ENCODE measurements at regions not wholly inside any gene's neighbourhood (a gene's known extent, or its start where the extent isn't known, plus 50 kb on each side); places are given as distances from the start of the nearest gene placed in this dataset.

DNA sequence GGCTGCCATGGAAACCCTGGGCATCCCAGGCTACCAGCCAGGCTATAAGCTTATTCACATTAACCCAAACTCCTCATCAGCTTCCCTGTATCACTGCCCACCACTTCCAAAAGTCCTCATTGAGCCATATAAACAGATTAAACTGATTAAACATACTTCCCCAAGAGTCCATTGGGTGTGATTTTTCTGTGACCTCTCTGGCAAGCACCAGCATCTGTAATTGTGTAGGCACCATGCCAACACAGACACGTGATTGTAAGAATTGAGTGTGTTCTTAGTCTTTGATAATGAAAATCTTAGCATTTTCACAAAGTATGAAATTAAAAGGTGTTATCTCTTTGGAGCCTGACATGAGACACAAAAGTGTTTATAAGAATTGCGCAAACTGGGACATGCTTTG is 679.3 kb downstream of the TYW1 start:
- DNase-seq (ENCODE audit: low read depth in 2 of 2) = no peak

DNA sequence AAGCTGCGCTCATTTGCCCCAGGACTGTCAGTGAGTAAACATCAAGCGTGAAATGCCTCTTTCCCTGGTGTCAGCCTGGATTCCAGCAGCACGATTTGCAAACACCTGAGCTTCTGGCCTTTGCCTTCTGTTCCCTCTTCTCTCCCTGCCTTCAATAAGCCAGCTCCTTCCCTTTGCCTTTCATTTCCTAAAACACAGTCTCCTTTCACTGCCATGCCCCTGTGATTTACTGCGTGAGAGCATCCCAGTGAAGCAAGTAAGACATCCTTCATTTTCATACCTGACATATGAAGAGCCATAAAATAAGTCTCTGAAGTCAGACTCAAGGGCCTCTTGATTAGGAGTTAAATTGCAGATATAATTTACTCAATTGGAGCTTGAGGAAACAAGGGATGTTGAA is 681.8 kb downstream of the TYW1 start:
- DNase-seq (ENCODE audit: low read depth in 2 of 2) = no peak

DNA sequence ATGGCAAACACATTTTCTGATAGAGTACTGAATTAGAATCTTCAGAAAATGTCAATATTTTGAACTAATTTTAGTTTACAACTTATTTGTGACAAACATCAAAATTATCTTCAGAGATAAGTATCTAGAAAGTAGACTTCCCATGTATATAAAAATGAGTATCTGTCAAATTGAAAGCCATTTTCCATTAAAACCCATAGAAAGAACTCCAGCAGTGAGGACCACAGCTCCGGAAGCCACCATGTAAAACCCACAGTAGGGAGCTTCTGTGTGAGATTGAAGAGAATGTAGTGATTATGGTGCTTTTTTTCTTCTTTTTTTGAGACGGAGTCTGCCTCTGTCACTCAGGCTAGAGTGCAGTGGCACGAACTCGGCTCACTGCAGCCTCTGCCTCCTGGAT is 687.0 kb downstream of the TYW1 start:
- DNase-seq (ENCODE audit: low read depth in 2 of 2) = no peak

DNA sequence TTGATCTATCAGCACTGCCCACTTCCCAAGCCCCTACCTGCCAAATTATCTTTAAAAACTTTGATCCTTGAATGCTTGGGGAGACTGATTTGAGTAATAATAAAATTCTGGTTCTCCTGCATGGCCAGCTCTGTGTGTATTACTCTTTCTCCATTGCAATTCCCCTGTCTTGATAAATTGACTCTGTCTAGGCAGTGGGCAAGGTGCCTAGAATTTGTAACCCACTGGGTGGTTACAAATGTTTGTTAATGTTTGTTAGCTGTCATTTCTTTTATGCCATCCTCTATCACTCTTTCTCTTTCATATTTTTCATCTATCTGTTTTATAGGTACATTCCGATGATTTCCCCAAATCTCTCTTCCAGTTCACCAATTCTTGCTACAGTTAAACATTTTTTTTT is 694.1 kb downstream of the TYW1 start:
- no peak for DNase-seq (ENCODE audit: low read depth in 2 of 2)

DNA sequence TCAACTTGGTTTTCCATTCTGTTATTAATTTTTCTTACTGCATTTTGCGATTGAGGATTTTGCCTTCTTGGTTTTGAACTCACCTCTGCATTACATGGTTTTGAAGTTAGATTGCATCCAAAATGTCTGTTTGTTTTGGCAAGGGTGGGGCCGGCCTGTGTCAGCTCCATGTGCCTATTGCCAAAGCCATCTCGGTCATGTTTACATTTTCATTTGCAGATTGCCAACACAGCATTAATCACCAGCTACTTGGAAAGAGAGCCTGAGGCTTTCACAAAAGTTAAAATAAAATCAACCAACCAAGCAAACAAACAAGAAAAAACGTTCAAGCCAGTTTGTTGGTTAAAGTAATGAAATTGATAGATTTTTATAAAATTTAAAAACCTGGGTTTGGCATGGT is 695.8 kb downstream of the TYW1 start:
- DNase-seq (ENCODE audit: low read depth in 2 of 2) = no peak

DNA sequence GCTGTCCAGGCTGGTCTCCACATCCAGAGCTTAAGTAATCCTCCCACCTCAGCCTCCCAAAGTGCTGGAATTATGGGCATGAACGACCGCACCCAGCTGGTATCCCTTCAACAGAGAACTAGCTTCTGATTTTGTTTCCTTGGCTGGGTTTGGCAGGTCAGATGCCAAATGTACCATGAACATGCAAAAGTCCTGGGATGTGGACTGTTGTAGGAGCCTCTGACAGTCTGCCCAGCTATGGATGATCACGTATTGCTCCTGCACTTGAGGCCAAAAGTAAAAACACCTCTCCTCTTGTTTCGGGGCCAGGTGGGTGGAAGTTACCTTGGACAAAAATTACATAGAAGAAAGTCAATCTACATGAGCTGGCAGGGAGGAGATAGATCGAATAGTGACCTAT is 699.5 kb downstream of the TYW1 start:
- DNase-seq (ENCODE audit: low read depth in 2 of 2) = no peak

DNA sequence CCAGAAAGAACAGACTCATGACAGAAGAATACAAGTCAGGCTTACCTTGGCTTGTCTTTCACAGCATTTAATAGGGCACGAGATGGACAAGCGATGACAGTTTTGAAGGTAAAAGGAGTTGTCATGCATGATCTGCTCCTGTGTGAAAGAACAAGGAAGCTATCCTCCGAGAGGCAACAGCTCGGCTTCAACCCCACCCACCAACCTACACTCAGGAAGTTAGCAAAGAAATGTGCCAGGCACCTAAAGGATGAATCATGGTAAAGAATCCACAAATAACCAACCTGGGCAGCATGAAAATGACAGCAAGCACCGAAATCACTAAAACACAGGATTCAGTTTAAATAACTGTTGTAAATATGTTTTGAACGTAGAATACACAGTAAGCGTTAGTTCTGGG is 700.2 kb downstream of the TYW1 start:
- no peak for DNase-seq (ENCODE audit: low read depth in 2 of 2)

DNA sequence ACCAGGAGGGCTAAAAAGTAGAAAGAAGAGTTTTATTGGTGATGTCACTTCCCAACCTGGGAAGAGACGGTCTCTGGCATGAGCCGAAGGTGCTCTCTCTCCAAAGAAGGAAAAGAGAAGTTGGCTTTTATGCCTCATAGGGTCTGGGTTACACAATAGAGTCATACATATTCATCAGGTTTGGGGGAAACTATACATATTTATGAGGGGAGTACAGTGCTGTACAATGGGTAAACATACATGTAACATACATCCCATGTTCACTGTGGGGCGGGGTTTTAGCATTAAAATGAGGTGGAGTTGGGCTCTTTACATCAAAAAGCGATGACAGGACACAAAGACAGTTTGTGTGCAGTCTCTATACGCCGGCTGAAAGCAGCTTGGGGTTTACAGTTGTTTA is 701.7 kb downstream of the TYW1 start:
- DNase-seq (ENCODE audit: low read depth in 2 of 2) = no peak

DNA sequence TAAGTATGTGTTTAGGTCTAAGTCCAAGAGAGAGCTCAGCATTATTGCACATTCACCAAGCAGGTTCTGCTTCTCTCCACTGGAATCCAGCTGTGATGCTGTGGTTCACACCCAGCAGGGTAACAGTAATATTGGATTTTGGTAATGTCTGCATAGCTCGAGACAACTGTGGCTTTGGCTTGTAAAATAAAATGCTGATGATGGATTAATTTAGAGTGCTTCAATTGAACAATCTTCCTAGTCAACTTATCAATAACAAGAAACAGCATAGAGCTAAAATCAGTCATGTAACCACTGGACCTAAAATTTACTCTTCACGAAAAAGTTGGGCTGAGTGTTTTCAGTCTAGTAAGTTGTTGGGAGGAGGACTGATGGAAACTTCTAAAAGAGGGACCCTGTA is 709.2 kb downstream of the TYW1 start:
- no peak for DNase-seq (ENCODE audit: low read depth in 2 of 2)

DNA sequence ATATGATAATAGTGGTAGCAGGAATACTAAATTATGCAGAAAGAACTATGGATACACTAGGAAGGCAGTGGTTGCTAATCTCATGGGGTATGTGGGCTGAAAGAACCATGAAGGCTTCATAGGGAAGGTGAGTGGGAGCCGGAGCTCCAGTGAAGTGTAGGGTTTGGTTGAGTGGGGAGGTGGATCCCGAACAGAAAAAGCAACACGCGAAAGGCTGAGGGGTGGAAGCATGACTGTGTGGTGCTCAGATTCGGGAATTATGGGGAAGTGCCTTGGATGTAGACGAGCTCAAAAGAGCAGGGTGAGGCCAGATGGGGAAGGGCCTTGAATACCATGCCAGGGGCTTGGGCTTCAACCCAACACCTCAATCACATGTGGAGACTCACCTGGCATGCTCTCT is 715.1 kb downstream of the TYW1 start:
- no peak for DNase-seq (ENCODE audit: low read depth in 2 of 2)

DNA sequence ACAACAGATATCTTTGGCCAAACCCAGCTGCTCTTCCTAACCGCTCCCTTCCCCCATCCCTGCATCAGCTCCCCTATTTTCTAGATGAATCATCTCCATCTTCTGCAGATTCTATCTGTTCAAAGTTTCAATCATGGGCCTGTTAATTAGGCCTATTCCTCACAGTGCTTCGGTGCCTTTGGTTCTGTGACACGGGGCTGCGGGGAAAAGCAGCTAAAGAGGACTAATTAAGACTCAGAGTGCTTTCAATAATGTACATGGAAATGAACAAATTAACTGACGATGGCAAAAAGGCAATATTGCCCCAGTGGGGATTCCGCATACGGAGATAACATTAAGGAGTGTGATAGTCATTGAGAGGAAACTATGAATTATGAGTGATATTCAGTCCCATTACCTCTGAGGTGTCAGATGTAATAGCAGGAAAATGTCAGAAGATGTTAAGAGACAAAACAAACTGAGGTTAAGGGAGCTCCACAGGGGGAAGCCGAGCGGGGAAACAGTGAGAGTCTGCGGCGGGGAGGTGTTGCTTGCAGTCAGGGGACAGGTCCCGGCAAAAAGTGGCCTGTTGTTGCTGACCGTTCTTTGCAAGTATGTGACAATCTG is 716.9 kb downstream of the TYW1 start:
- no peak for DNase-seq (ENCODE audit: low read depth in 2 of 2)

DNA sequence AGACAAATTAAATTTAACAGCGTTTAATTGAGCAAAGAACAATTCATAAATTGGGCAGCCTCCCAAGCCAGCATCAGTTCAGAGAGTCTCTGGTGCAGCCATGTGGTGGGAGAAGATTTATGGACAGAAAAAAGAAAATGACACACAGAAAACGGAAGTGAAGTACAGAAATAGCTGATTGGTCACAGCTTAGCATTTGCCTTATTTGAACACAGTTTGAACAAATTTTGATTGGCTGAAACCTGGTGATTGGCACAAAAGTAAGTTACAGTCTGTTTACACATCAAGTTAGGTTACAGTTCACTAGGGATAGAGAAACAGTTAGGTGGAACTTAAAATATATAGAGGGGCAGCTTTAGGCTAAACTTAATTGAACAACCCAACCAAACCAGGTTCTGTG is 720.1 kb downstream of the TYW1 start:
- no peak for DNase-seq (ENCODE audit: low read depth in 2 of 2)

DNA sequence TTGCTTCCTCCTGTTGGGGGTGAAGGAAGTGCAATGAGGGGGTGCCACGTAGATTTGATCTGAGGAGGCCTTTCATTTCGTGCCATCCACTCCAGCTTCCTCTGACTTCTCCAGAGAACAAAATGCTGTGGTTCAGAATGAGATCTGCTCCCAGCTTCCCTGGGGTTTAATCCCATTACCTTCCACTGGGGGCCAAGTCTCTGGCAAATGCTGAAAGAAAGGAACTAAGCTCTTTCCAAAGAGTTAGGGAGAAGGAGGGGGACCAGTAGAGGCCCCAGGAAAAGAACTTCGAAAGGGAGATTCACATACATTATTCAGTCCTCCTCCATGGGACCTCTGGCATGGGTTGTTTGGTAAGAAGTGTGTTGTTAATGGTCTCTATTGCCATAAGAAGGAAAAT is 727.0 kb downstream of the TYW1 start:
- DNase-seq (ENCODE audit: low read depth in 2 of 2) = no peak

DNA sequence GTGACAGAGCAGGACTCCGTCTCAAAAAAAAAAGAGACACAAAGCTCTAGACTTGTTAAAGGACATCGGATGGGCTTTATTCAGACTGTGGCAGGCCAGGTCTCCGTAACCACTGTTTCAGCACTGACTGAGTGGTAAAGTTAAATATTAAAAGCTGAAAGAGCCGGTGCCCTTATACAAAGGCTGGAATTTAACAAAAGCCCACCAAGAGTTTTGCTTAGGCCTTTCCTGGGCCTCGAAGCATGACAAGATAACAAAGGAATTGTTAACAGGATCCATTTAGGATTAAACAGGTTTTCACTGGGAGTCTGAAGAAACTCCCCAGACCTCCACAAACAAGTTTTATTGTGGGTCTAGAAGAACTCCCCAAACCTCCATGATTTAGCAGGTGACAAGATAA is 727.8 kb downstream of the TYW1 start:
- no peak for DNase-seq (ENCODE audit: low read depth in 2 of 2)

DNA sequence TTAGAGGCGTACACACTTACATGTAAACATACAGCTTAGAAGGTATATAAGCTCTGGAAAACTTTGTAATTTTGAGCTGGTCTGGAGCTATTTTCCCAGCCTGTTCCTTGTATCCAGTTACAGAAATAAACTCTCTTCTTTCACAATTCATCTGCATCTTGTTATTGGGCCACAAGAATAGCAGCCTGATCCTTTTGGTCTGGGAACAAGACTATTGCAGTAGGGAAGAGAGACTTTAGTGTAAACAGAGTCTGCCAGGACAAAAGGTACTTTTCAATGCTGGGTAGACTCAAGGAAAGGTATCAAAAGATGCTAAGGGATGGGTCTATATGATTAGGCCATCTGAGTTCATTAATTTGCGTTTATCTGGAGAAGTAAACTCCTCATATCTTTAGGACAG is 728.3 kb downstream of the TYW1 start:
- DNase-seq (ENCODE audit: low read depth in 2 of 2) = no peak

DNA sequence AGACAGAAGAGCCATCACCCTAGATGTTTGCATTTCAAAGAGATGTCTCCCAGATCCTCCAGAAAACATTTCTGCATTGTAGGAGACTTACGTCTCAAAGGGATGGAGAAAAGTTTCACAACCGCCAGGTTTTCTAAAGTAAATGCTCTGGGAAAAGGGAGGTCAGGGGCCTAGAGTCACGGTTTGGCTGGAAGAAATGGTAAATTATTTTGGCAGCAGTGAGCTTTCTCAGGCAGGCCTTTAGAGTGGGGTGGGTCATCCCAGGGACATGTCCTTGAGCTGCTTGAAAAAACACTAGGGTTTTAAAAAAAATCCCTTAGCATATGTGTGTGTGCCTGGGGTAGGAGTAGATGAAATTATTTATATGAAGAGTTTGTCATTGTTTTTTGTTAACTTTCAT is 728.8 kb downstream of the TYW1 start:
- no peak for DNase-seq (ENCODE audit: low read depth in 2 of 2)

DNA sequence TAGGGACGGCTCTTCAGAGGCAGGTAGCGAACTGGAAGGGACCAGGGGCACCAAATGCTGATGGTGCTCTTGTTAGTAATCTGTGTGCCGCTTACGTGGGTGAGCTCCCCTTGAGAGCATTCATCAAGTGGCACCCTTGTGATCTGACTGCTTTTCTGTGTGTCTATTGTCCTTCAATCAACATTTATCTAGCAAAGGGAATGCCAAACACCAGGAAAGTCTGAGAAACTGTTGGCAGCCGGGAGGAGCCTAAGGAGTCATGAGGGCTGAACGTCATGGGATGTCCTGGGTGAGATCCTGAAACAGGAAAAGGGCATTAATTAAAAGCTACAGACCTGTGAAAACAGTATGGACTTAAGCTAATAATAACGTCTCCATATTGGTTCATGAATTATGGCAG is 733.1 kb downstream of the TYW1 start:
- DNase-seq (ENCODE audit: low read depth in 2 of 2) = no peak

DNA sequence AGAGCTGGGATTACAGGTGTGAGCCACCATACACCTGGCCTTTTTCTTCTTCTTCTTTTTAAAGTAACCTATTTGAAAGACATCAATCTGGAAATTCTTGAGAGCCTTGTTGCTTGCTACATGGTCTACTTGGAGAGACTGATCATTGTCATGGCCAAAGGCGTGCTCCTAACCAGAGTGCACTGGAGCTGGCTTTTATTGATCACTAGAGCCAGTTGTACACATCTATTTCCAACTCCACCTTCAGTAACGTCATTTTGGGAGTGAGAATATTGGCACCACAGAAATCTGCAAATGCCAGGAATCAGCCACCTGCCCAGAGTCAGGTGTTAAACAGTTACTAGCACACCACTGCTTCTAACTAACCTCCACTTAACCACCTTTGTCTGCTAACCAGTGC is 735.1 kb downstream of the TYW1 start:
- no peak for DNase-seq (ENCODE audit: low read depth in 2 of 2)

DNA sequence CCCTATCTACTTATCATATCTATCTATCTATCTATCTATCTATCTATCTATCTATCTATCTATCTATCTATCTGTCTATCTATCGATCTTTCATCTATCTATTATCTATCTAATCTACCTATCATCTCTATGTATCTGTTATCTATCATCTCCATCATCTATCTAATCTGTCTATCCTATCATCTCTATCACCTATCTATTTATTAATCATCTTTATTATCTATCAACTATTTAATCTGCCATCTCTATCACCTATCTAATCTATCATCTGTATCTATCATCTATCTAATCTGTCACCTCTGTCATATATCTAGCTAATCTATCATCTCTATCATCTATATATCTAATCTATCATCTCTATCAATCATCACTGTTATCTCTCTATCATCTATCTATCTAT is 736.3 kb downstream of the TYW1 start:
- no peak for DNase-seq (ENCODE audit: low read depth in 2 of 2)

DNA sequence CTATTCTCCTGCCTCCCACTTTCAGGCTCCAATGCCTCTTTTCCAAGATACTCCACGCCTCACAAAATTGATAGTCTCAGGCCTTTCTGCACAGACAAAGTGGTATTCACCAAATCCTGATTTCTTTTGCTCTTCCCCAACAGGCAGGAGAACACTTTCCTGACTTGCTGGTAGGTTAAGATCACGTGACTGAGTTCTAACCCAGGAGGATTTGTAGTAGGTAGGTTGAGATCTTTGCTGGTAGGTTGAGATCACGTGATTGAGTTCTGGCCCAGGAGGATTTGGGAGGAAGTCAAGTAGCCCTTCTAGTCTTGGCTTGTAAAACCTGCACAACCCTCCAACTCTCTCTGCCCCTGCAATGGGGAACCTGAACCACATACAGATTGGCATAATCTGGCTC is 741.5 kb downstream of the TYW1 start:
- DNase-seq (ENCODE audit: low read depth in 2 of 2) = no peak

DNA sequence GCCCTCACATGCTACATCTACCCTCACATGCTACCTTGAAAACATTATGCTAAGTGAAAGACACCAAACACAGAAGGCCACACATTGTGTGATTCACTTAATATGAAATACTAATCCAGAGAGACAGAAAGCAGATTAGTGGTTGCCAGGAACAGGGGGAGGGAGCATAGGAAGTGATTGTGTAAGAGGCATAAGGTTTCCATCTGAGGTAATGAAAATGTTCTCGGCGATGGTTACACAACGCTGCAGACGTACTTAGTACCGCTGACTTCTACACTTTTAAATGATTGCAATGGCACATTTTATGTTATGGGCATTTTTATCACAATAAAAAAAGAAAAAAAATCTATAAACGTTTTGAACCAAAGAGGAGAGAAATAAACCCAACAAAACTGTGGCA is 742.3 kb downstream of the TYW1 start:
- DNase-seq (ENCODE audit: low read depth in 2 of 2) = no peak

DNA sequence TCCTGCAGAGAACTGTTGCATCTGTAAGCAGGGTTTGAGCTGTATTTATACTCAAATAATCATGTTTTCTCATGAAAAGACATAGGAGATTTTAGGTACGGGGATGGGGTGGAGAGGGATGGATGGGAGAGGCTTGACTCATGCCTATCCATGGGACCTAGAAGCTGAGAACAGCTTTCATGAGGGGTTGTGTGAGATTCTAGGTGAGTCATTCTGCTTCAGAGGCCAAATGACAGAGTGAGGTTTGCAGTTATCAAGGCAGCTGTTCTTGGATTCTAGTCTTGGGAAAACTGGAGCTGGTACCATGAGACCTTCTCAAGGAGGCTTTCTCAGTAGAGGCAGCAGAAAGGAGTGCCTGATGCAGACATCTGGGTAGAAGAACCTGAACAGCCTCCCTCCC is 746.9 kb downstream of the TYW1 start:
- no peak for DNase-seq (ENCODE audit: low read depth in 2 of 2)

DNA sequence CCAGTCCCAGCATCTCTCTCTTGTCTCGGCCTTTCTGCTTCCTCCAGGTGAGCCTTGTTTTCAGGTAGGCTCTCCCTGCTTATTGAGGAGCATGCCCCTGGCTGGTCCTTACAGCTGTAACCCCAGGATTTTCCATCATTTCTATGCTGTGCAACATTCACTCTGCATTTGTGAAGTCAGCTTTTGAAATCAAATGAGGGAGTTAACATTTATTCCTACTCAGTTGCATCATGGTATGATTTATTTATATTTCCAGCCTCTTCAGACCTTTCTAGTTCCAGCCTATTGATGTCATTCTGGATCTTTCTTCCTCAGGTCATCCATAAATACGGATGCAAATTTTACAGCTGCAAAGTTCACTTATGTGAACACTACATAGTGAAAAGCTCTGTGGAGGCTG is 755.6 kb downstream of the TYW1 start:
- DNase-seq (ENCODE audit: low read depth in 2 of 2) = no peak

DNA sequence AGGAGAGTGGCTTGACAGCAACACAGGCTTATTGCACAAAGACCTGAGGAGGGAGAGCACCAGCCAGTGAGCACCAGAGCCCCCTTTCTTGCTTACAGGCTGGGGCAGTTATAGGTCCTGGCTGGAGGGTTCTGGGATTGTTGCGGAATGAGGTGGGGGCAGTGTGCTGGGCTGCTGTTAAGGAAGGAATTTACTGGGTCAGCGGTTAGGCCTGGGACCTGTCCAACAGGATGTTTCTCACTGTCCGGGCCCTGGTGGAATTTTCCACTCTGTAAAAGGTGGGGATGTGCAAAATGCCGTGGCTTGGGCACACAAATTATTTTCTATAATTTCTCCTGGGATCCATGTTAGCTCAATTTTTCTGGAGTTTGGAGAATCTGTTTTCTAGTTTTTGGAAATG is 757.3 kb downstream of the TYW1 start:
- no peak for DNase-seq (ENCODE audit: low read depth in 2 of 2)

DNA sequence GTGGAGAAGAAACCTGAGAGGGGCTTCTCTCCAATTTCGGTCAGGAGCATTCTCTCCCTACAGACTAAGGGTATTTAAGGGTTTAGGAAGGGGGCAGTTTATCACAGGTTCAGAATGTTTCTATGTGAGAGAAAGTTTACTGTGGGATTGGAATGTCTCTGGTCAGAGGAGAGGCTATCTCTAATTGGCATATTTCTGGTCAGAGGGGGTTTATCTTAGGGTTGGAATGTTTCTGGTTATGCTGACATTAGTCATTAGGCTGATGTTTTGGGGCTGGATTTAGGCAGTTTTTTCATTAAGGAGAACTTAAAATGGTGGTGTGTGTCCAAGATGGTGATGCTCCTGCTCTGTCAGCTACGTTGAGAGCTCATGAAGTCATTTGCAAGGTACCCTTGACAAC is 758.0 kb downstream of the TYW1 start:
- no peak for DNase-seq (ENCODE audit: low read depth in 2 of 2)
